ENCODE measurements at regions not wholly inside any gene's neighbourhood (a gene's known extent, or its start where the extent isn't known, plus 50 kb on each side); places are given as distances from the start of the nearest gene placed in this dataset.

- TF ChIP-seq CTCF (IDR thresholded peaks at IDR 0.05) (no peak), EP300 (IDR thresholded peaks at IDR 0.05) (no peak)
Measured at GRCh38 chrX:118171356-118171755, 54.7 kb upstream of the KLHL13 start.
